GM10248 (cell line): ENCODE measurements at regions not wholly inside any gene's neighbourhood (a gene's known extent, or its start where the extent isn't known, plus 50 kb on each side); places are given as distances from the start of the nearest gene placed in this dataset.

Experiments
- CTCF ChIA-PET: fragments of 300-600 bp; sonication (Branson Sonifier 250); formaldehyde crosslinking; extraction: SDS; loops from one replicate; lab custom pipeline; 2021; ENCODE audit warnings: antibody characterized with exemption; lab: Yijun Ruan, JAX
- POLR2A ChIA-PET: fragments of 350-650 bp; sonication (Branson Sonifier 250); formaldehyde crosslinking; extraction: SDS; loops from one replicate; lab custom pipeline; 2020; ENCODE audit warnings: antibody characterized with exemption; lab: Yijun Ruan, JAX
- DNase-seq: peaks from one replicate; pipeline ENCODE4 v3.0.0; 2012; ENCODE audit errors: extremely low spot score
- CTCF ChIP-seq: IDR thresholded peaks from 2 replicates; pipeline ENCODE4 v1.5.1; 2012; ENCODE audit warnings: mild to moderate bottlenecking, low read depth; ENCODE audit errors: extremely low read depth, missing control alignments, control extremely low read depth

- CTCF ChIA-PET = no interaction called here
Measured at GRCh38 chr2:120401275-120402066, 55.5 kb downstream of the INHBB start.

GRCh38 chr2:120402067-120402433 lies 56.1 kb downstream of the INHBB start:
- CTCF ChIA-PET = no interaction called here
- TF ChIP-seq CTCF = no peak

More at GRCh38 chr2:120401275-120402066, 55.5 kb downstream of the INHBB start:
- DNase-seq = no peak
- POLR2A ChIA-PET = no interaction called here
- no peak for TF ChIP-seq CTCF

DNA sequence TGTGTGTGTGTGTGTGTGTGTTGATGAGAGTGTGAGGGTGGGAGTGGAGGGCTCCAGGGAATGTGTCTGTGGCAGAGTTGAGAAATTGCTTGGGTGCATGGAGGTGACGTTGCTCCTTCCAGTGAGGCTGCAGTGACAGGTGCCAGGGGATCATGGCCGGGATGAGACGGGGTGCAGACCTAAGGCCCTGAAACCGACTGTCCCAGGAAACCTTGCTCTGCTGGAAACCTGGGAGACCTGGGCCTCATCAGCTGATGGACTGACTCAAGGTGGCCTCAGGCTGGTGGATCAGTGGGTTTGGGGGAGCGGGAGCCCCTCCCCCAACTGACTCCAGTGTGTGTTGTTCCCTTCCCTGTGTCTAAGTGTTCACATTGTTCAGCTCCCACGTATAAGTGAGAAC lies 56.6 kb downstream of the INHBB start:
- no peak for TF ChIP-seq CTCF
- ChIA-PET CTCF (no interaction called here), POLR2A (no interaction called here)
- DNase-seq = no peak

More at GRCh38 chr2:120402067-120402433, 56.1 kb downstream of the INHBB start:
- POLR2A ChIA-PET = no interaction called here
- DNase-seq = no peak

- POLR2A ChIA-PET = no interaction called here
- CTCF ChIA-PET = no interaction called here
- no peak for DNase-seq
- TF ChIP-seq CTCF = no peak
Measured at GRCh38 chr2:120403261-120403660, 57.3 kb downstream of the INHBB start.

DNA sequence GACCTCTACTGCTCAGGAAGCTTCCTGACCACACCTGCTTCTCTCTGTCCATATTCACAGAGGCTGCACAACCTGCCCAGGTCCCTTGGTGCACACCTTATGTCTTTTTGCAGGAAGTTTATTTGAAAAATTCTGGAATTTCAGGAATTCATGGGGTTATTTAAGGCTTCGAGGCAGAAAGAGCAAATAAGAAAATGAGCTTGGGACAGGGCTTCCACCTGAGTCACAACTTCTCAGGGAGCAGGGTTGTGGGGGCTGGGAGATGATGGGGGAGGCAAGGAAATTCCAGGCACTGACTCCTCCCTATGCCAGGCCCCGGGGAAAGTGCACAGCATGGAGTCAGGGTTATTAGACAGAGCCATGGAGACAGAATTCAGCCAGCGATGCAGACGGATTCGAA lies 57.7 kb downstream of the INHBB start:
- no peak for DNase-seq
- CTCF ChIA-PET = interaction anchor here (1.2 kb wide), 1 partner anchor 9 kb away, joined by 3 read pairs; no protein-coding TSS in a partner anchor
- POLR2A ChIA-PET = no interaction called here
- TF ChIP-seq CTCF = no peak

GRCh38 chr2:120404274-120404673 lies 58.3 kb downstream of the INHBB start:
- POLR2A ChIA-PET = interaction anchor here (0.6 kb wide), 1 partner anchor 62 kb away, joined by 11 read pairs; no protein-coding TSS in a partner anchor
- CTCF ChIA-PET = interaction anchor here (1.2 kb wide), 1 partner anchor 9 kb away, joined by 3 read pairs; no protein-coding TSS in a partner anchor
- DNase-seq = no peak
- TF ChIP-seq CTCF = no peak
